IMR-90 (cell line): ENCODE measurements at regions not wholly inside any gene's neighbourhood (a gene's known extent, or its start where the extent isn't known, plus 50 kb on each side); places are given as distances from the start of the nearest gene placed in this dataset.

Source experiments
- ATAC-seq: fragments of 200-7000 bp; cut with Tn5 transposase; 2 replicates; pipeline ENCODE4 v1.9.1; 2020; ENCODE audit warnings: low read depth, mild to moderate bottlenecking, moderate library complexity
- BruUV-seq: library from RNA; stranded (reverse); fragments of 400-500 nt; replicated peaks from 2 replicates; lab custom pipeline; 2021; lab: Mats Ljungman, UMichigan
- CTCF ChIA-PET: fragments of 300-600 bp; formaldehyde crosslinking; extraction: SDS; loops from one replicate; lab custom pipeline; 2021; ENCODE audit warnings: antibody characterized with exemption; lab: Yijun Ruan, JAX
- POLR2A ChIA-PET: fragments of 300-600 bp; sonication (Branson Sonifier 250); formaldehyde crosslinking; loops from one replicate; lab custom pipeline; 2022; ENCODE audit warnings: antibody characterized with exemption; ENCODE audit not compliant: unreplicated experiment; lab: Charles Lee
- DNase-seq: peaks from one replicate; pipeline ENCODE4 v3.0.0; 2013
- H2AFZ ChIP-seq: replicated peaks from 2 replicates; pipeline ENCODE3; 2013; ENCODE audit warnings: low read length, mild to moderate bottlenecking; ENCODE audit not compliant: poor library complexity
- H2AK5ac ChIP-seq: 2 replicates; pipeline ENCODE4 v1.6.1; 2013; ENCODE audit warnings: low read depth, low read length, inconsistent platforms
- H2AK9ac ChIP-seq: replicated peaks from 2 replicates; pipeline ENCODE3; 2013; ENCODE audit warnings: mild to moderate bottlenecking, low read depth, low read length, moderate library complexity; ENCODE audit not compliant: poor library complexity
- H2BK120ac ChIP-seq: 2 replicates; pipeline ENCODE4 v1.6.1; 2013; ENCODE audit warnings: low read depth, low read length, inconsistent platforms
- H2BK15ac ChIP-seq: 3 replicates; pipeline ENCODE4 v1.6.1; 2013; ENCODE audit warnings: low read depth, low read length, inconsistent platforms
- H2BK20ac ChIP-seq: 2 replicates; pipeline ENCODE4 v1.6.1; 2013; ENCODE audit warnings: low read depth, mild to moderate bottlenecking, inconsistent platforms, low read length, moderate library complexity
- H2BK5ac ChIP-seq: 2 replicates; pipeline ENCODE4 v1.6.1; 2013; ENCODE audit warnings: mild to moderate bottlenecking, low read depth, low read length, inconsistent platforms; ENCODE audit not compliant: poor library complexity, severe bottlenecking
- H3K14ac ChIP-seq: replicated peaks from 2 replicates; pipeline ENCODE4 v1.6.1; 2013; ENCODE audit warnings: low read depth, low read length, inconsistent platforms
- H3K18ac ChIP-seq: 2 replicates; pipeline ENCODE4 v1.6.1; 2013; ENCODE audit warnings: low read depth, low read length, control low read depth
- H3K23ac ChIP-seq: 2 replicates; pipeline ENCODE4 v1.6.1; 2013; ENCODE audit warnings: low read depth, low read length, inconsistent platforms
- H3K27ac ChIP-seq: 2 replicates; pipeline ENCODE4 v1.5.1; 2013; ENCODE audit warnings: mild to moderate bottlenecking, control low read depth, low read length; ENCODE audit not compliant: insufficient read depth
- H3K27me3 ChIP-seq: 2 replicates; pipeline ENCODE4 v1.6.1; 2013; ENCODE audit warnings: low read length; ENCODE audit not compliant: control insufficient read depth, insufficient read depth
- H3K36me3 ChIP-seq: 2 replicates; pipeline ENCODE4 v1.6.1; 2013; ENCODE audit warnings: low read length, mixed read lengths; ENCODE audit not compliant: control insufficient read depth, insufficient read depth
- H3K4ac ChIP-seq: 2 replicates; pipeline ENCODE4 v1.6.1; 2013; ENCODE audit warnings: low read depth, low read length, inconsistent platforms
- H3K4me1 ChIP-seq: 2 replicates; pipeline ENCODE4 v1.6.1; 2013; ENCODE audit warnings: low read length, mixed read lengths; ENCODE audit not compliant: control insufficient read depth, insufficient read depth
- H3K4me2 ChIP-seq: 2 replicates; pipeline ENCODE4 v1.6.1; 2013; ENCODE audit warnings: low read depth, mild to moderate bottlenecking, control low read depth, low read length, moderate library complexity
- H3K4me3 ChIP-seq: 2 replicates; pipeline ENCODE4 v1.5.1; 2013; ENCODE audit warnings: low read depth, mild to moderate bottlenecking, control low read depth, low read length, moderate library complexity; ENCODE audit not compliant: insufficient read depth
- H3K56ac ChIP-seq: 2 replicates; pipeline ENCODE4 v1.6.1; 2013; ENCODE audit warnings: low read length, inconsistent platforms; ENCODE audit not compliant: insufficient read depth; ENCODE audit errors: extremely low read depth
- H3K79me1 ChIP-seq, 2 experiments: 2 replicates each; pipeline ENCODE4 v1.6.1; 2013; ENCODE audit warnings: low read length in 2 of 2, inconsistent platforms in 1 of 2, low read depth in 1 of 2
- H3K9ac ChIP-seq: 2 replicates; pipeline ENCODE4 v1.6.1; 2013; ENCODE audit warnings: low read depth, low read length, control low read depth
- H3K9me1 ChIP-seq: 2 replicates; pipeline ENCODE4 v1.6.1; 2013; ENCODE audit warnings: low read length, inconsistent platforms; ENCODE audit not compliant: insufficient read depth
- H3K9me3 ChIP-seq: 2 replicates; pipeline ENCODE4 v1.6.1; 2013; ENCODE audit warnings: low read length; ENCODE audit not compliant: control insufficient read depth, insufficient read depth
- H4K20me1 ChIP-seq: 2 replicates; pipeline ENCODE4 v1.6.1; 2013; ENCODE audit warnings: low read length, inconsistent platforms; ENCODE audit not compliant: insufficient read depth
- H4K5ac ChIP-seq: 2 replicates; pipeline ENCODE4 v1.6.1; 2013; ENCODE audit warnings: mild to moderate bottlenecking, low read depth, low read length, control low read depth
- H4K8ac ChIP-seq, 2 experiments: 2 replicates each; pipeline ENCODE4 v1.6.1; 2013; ENCODE audit warnings: low read depth in 2 of 2, low read length in 2 of 2, control low read depth in 1 of 2, inconsistent platforms in 1 of 2
- H4K91ac ChIP-seq: 2 replicates; pipeline ENCODE4 v1.6.1; 2013; ENCODE audit warnings: low read depth, low read length, inconsistent platforms; ENCODE audit not compliant: insufficient read depth
- CHD1 ChIP-seq: IDR thresholded peaks from 2 replicates; pipeline ENCODE4 v1.6.1; 2012; ENCODE audit warnings: low read depth, low read length, improper control_type of control experiment
- CTCF ChIP-seq: conservative IDR thresholded peaks from 2 replicates; pipeline ENCODE4 v1.5.1; 2012; ENCODE audit warnings: mild to moderate bottlenecking, low read depth, low read length, improper control_type of control experiment
- FOS ChIP-seq: fragments of 150-350 bp; IDR thresholded peaks from 2 replicates; pipeline ENCODE4 v1.6.1; 2016; ENCODE audit warnings: low read depth, low read length
- MAFK ChIP-seq: IDR thresholded peaks from 2 replicates; pipeline ENCODE4 v1.6.1; 2012; ENCODE audit warnings: low read depth, low read length, improper control_type of control experiment
- MXI1 ChIP-seq: IDR thresholded peaks from 2 replicates; pipeline ENCODE4 v1.6.1; 2012; ENCODE audit warnings: low read depth, mild to moderate bottlenecking, low read length, moderate library complexity, borderline replicate concordance
- NFE2L2 ChIP-seq: fragments of 150-350 bp; IDR thresholded peaks from 2 replicates; pipeline ENCODE4 v1.6.1; 2016; ENCODE audit warnings: low read depth, mild to moderate bottlenecking, low read length
- POLR2A ChIP-seq: IDR thresholded peaks from 2 replicates; pipeline ENCODE4 v1.6.1; 2012; ENCODE audit warnings: mild to moderate bottlenecking, low read depth, low read length
- RCOR1 ChIP-seq: IDR thresholded peaks from 2 replicates; pipeline ENCODE4 v1.6.1; 2012; ENCODE audit warnings: mild to moderate bottlenecking, low read length, improper control_type of control experiment; ENCODE audit not compliant: insufficient replicate concordance
- USF2 ChIP-seq: fragments of 150-350 bp; IDR thresholded peaks from 2 replicates; pipeline ENCODE4 v1.6.1; 2017; ENCODE audit warnings: mild to moderate bottlenecking, antibody characterized with exemption, low read length, low read depth
- dilution Hi-C: fragments of 300-500 bp; cut with HindIII; formaldehyde crosslinking; loops from one replicate; pipeline ENCODE4 v1.14.3; 2018; ENCODE audit warnings: low sequenced_read_pairs; ENCODE audit not compliant: unreplicated experiment
- in situ Hi-C: fragments of 300-500 bp; cut with MboI; formaldehyde crosslinking; loops from 3 replicates; pipeline ENCODE4 v1.14.3; 2019; ENCODE audit warnings: low sequenced_read_pairs, inconsistent platforms, mixed read lengths
- intact Hi-C: fragments of 100-400 bp; cut with micrococcal nuclease; formaldehyde crosslinking; loops from 2 replicates; pipeline ENCODE4 v1.10.0; 2022

- Histone ChIP-seq H3K18ac (no peak overlapping the region), H3K36me3 (no peaks in the 10 kb centered on the region), H3K56ac (no peak overlapping the region), H3K27ac (no peak overlapping the region), H3K23ac (no peak overlapping the region), H3K9ac (no peak overlapping the region), H2AFZ (no peak overlapping the region), H3K9me1 (no peaks in the 10 kb centered on the region), H4K8ac (no peak overlapping the region), H2AK5ac (no peak overlapping the region), H3K4me1 (peaks cover 2% of the 10 kb centered on the region; the same call in 1 of the 2 replicates), H3K27me3 (no peaks in the 10 kb centered on the region), H2BK5ac (no peak overlapping the region), H2BK15ac (no peak overlapping the region), H2BK120ac (no peak overlapping the region), H3K9me3 (no peaks in the 10 kb centered on the region), H3K4ac (no peak overlapping the region), H3K4me3 (no peak overlapping the region), H4K20me1 (no peaks in the 10 kb centered on the region), H4K5ac (no peak overlapping the region), H3K4me2 (no peak overlapping the region), H3K14ac (no peak overlapping the region), H2AK9ac (no peak overlapping the region), H4K91ac (no peak overlapping the region), H3K79me1 (no peaks in the 10 kb centered on the region), H2BK20ac (no peak overlapping the region)
- TF ChIP-seq RCOR1 (no peak), CTCF (no peak), MAFK (no peak), FOS (no peak), NFE2L2 (no peak), POLR2A (no peak), CHD1 (no peak), USF2 (no peak), MXI1 (no peak)
- ATAC-seq (no peak), DNase-seq (no peak)
- no TSS peak for BruUV-seq
- dilution Hi-C loops = no loop called here
- intact Hi-C loops = no loop called here
- CTCF ChIA-PET = no interaction called here
- POLR2A ChIA-PET = no interaction called here
- in situ Hi-C loops = no loop called here
Measured at GRCh38 chr20:54356801-54357200, 118.6 kb upstream of the DOK5 start.
